ENCODE measurements at regions not wholly inside any gene's neighbourhood (a gene's known extent, or its start where the extent isn't known, plus 50 kb on each side); places are given as distances from the start of the nearest gene placed in this dataset.

- no peak for TF ChIP-seq CTCF (IDR thresholded peaks at IDR 0.05)
- no peak for TF ChIP-seq POLR2A (IDR thresholded peaks at IDR 0.05)
Measured at GRCh38 chr14:43855556-43855955, 651.5 kb downstream of the FSCB start.
